B cell (primary cell): ENCODE measurements at regions not wholly inside any gene's neighbourhood (a gene's known extent, or its start where the extent isn't known, plus 50 kb on each side); places are given as distances from the start of the nearest gene placed in this dataset.

Experiments used
- ATAC-seq: fragments of 200-7000 bp; cut with Tn5 transposase; one replicate; pipeline ENCODE4 v1.10.0; 2021; ENCODE audit warnings: low read depth, mild to moderate bottlenecking, moderate number of reproducible peaks, moderate library complexity
- CTCF ChIA-PET: fragments of 350-600 bp; sonication (Branson Sonifier 250); formaldehyde crosslinking; loops from one replicate; lab custom pipeline; 2021; ENCODE audit warnings: antibody characterized with exemption, inconsistent platforms; lab: Charles Lee
- POLR2A ChIA-PET: fragments of 350-600 bp; sonication (Branson Sonifier 250); formaldehyde crosslinking; loops from one replicate; lab custom pipeline; 2021; ENCODE audit warnings: antibody characterized with exemption; lab: Charles Lee
- DNase-seq: peaks from one replicate; pipeline ENCODE4 v3.0.0; 2013
- H2AFZ ChIP-seq: 2 replicates; pipeline ENCODE4 v1.6.1; 2012; ENCODE audit warnings: mild to moderate bottlenecking, low read depth, low read length; ENCODE audit not compliant: insufficient read depth, poor library complexity, severe bottlenecking
- H3K27ac ChIP-seq, 2 donors: 1 replicate in 1 of 2; 2 replicates in 1 of 2; pipeline ENCODE4 v1.5.1; 2012 to 2013; ENCODE audit warnings: low read length in 2 of 2, mild to moderate bottlenecking in 2 of 2, moderate library complexity in 1 of 2
- H3K27me3 ChIP-seq, 4 experiments: fragments of 200-600 bp in 1 of 4; sonication (generic) in 1 of 4; replicated peaks in 1 of 4; 1 replicate in 2 of 4; 2 replicates in 2 of 4; pipeline versions ENCODE4 v1.6.1 to v1.7.0; 2013 to 2016; ENCODE audit warnings: low read length in 3 of 4, mild to moderate bottlenecking in 2 of 4, mixed read lengths in 1 of 4, moderate library complexity in 1 of 4; ENCODE audit not compliant: insufficient read depth in 4 of 4, control insufficient read depth in 3 of 4; ENCODE audit errors: control extremely low read depth in 1 of 4
- H3K36me3 ChIP-seq, 2 experiments: replicated peaks in 1 of 2; 1 replicate in 1 of 2; 2 replicates in 1 of 2; pipeline versions ENCODE4 v1.6.1 to v1.7.1; 2013; ENCODE audit warnings: low read length in 1 of 2; ENCODE audit not compliant: insufficient read depth in 2 of 2, control insufficient read depth in 1 of 2; ENCODE audit errors: control extremely low read depth in 1 of 2, extremely low read depth in 1 of 2
- H3K4me1 ChIP-seq, 2 donors: fragments of 200-600 bp in 1 of 2; sonication (generic) in 1 of 2; 1 replicate in 1 of 2; 2 replicates in 1 of 2; pipeline versions ENCODE4 v1.5.1 to v1.6.1; 2013 to 2017; ENCODE audit warnings: low read length in 2 of 2; ENCODE audit not compliant: control insufficient read depth in 2 of 2, insufficient read depth in 2 of 2
- H3K4me2 ChIP-seq: replicated peaks from 2 replicates; pipeline ENCODE3; 2012; ENCODE audit warnings: mild to moderate bottlenecking, low read depth, low read length; ENCODE audit not compliant: poor library complexity, severe bottlenecking
- H3K4me3 ChIP-seq, 5 experiments: fragments of 200-600 bp in 1 of 5; sonication (generic) in 1 of 5; 1 replicate in 3 of 5; 2 replicates in 2 of 5; pipeline versions ENCODE4 v1.5.1 to v1.7.0; 2011 to 2016; ENCODE audit warnings: low read length in 4 of 5, mild to moderate bottlenecking in 4 of 5, low read depth in 2 of 5, control low read depth in 1 of 5, moderate library complexity in 1 of 5; ENCODE audit not compliant: insufficient read depth in 1 of 5; ENCODE audit errors: control extremely low read depth in 1 of 5, extremely low read depth in 1 of 5
- H3K79me2 ChIP-seq: fragments of 200-600 bp; sonication (generic); one replicate; pipeline ENCODE4 v1.6.0; 2016; ENCODE audit warnings: low read length; ENCODE audit not compliant: control insufficient read depth, insufficient read depth
- H3K9ac ChIP-seq: fragments of 200-600 bp; sonication (generic); 2 replicates; pipeline ENCODE4 v1.6.1; 2017; ENCODE audit warnings: mild to moderate bottlenecking, low read length, moderate library complexity
- H3K9me3 ChIP-seq, 3 donors: one replicate each; pipeline versions ENCODE4 v1.6.1 to v1.7.1; 2013; ENCODE audit warnings: low read length in 2 of 3; ENCODE audit not compliant: control insufficient read depth in 2 of 3, insufficient read depth in 1 of 3; ENCODE audit errors: control extremely low read depth in 1 of 3
- H4K20me1 ChIP-seq: 2 replicates; pipeline ENCODE4 v1.6.0; 2012; ENCODE audit warnings: mild to moderate bottlenecking, low read length; ENCODE audit not compliant: insufficient read depth, control insufficient read depth, poor library complexity, severe bottlenecking
- H3K27ac Mint-ChIP-seq: one replicate; pipeline ENCODE4 v1.8.0; 2021; ENCODE audit warnings: mixed read lengths
- H3K27me3 Mint-ChIP-seq: one replicate; pipeline ENCODE4 v1.8.0; 2021; ENCODE audit warnings: mixed read lengths
- H3K4me1 Mint-ChIP-seq: one replicate; pipeline ENCODE4 v1.8.0; 2021; ENCODE audit warnings: mixed read lengths
- H3K4me3 Mint-ChIP-seq: one replicate; pipeline ENCODE4 v1.8.0; 2021; ENCODE audit warnings: mixed read lengths
- H3K9me3 Mint-ChIP-seq: one replicate; pipeline ENCODE4 v1.8.0; 2022; ENCODE audit warnings: mixed read lengths; ENCODE audit not compliant: insufficient read depth
- EZH2 ChIP-seq: IDR thresholded peaks from 2 replicates; pipeline ENCODE4 v1.6.1; 2012; ENCODE audit warnings: borderline replicate concordance, low read depth, mild to moderate bottlenecking, moderate library complexity, low read length; ENCODE audit not compliant: insufficient read depth, poor library complexity, severe bottlenecking
- WGBS: methylation state at CpG from one replicate; pipeline ENCODE4 v1.1.5; 2013; ENCODE audit warnings: missing lambda C conversion rate; ENCODE audit not compliant: insufficient coverage; 5-methylcytosine and 5-hydroxymethylcytosine counted together
- intact Hi-C: fragments of 100-400 bp; cut with micrococcal nuclease; formaldehyde crosslinking; loops from one replicate; pipeline ENCODE4 v1.10.0; 2022
- TF ChIP-seq, protein P1 (sequence below): fragments of 200-600 bp; IDR thresholded peaks from one replicate; pipeline ENCODE4 v1.8.0; 2022; ENCODE audit warnings: antibody characterized with exemption, mild to moderate bottlenecking

DNA sequence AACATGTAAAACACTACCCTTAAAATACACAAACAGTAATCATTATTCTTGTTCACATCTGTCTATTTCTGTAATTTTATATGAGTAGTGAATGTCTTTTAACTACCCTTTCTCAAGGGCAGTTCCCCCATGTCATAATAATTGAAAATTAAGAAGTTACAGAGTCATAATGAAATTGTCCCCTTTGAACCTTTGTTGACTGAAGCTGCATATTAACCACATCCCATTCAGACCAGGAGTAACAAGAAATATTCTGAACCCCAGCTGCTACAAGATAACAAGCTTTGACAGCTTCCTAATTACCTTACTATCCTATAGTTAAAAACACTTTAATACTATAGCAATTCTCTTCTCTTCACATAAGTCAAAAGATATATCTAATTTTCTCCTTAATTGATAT lies 635.9 kb upstream of the SUCLG2 start:
- Mint-ChIP-seq H3K4me3 (no peak overlapping the region), H3K27ac (no peak overlapping the region), H3K9me3 (no peaks in the 10 kb centered on the region), H3K4me1 (no peaks in the 10 kb centered on the region), H3K27me3 (no peaks in the 10 kb centered on the region)
- CTCF ChIA-PET: no interaction called here
- no peak overlapping the region for H3K4me3 ChIP-seq
- no peaks in the 10 kb centered on the region for H3K9me3 ChIP-seq
- ATAC-seq (no peak), DNase-seq (no peak)
- H3K36me3 ChIP-seq: no peaks in the 10 kb centered on the region
- POLR2A ChIA-PET: no interaction called here
- H3K27me3 ChIP-seq: no peaks in the 10 kb centered on the region
- intact Hi-C loops: no loop called here
- no peak overlapping the region for H3K27ac ChIP-seq
- no peak overlapping the region for H3K4me2 ChIP-seq
- H3K9ac ChIP-seq: no peak overlapping the region
- TF ChIP-seq EZH2: no peak
- TF ChIP-seq, protein P1, sequence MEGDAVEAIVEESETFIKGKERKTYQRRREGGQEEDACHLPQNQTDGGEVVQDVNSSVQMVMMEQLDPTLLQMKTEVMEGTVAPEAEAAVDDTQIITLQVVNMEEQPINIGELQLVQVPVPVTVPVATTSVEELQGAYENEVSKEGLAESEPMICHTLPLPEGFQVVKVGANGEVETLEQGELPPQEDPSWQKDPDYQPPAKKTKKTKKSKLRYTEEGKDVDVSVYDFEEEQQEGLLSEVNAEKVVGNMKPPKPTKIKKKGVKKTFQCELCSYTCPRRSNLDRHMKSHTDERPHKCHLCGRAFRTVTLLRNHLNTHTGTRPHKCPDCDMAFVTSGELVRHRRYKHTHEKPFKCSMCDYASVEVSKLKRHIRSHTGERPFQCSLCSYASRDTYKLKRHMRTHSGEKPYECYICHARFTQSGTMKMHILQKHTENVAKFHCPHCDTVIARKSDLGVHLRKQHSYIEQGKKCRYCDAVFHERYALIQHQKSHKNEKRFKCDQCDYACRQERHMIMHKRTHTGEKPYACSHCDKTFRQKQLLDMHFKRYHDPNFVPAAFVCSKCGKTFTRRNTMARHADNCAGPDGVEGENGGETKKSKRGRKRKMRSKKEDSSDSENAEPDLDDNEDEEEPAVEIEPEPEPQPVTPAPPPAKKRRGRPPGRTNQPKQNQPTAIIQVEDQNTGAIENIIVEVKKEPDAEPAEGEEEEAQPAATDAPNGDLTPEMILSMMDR: no peak
- H4K20me1 ChIP-seq: no peaks in the 10 kb centered on the region
- H3K4me1 ChIP-seq: no peaks in the 10 kb centered on the region
- H3K79me2 ChIP-seq: no peaks in the 10 kb centered on the region
- H2AFZ ChIP-seq: no peak overlapping the region

DNA sequence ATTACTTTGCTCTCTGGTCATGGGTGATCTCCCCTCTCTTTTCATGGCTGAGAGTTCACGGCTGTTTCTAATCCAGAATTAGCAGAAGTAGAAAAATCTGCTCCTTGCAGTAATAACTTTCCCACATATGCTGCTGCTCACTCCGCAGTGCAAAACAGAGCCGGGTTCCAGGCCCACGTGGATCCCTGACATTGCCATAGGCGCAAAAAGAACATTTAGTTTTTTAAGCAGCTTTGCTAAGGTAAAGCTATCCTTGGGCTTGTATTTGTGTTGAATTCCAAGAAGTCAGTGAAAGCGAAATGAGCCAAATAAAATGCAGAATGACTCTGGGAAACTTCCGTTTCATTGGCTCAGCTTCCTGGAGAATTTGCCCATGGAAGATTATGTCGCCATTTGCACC lies 633.7 kb upstream of the SUCLG2 start:
- Mint-ChIP-seq H3K27me3 (no peaks in the 10 kb centered on the region), H3K9me3 (no peaks in the 10 kb centered on the region), H3K27ac (no peak overlapping the region), H3K4me1 (no peaks in the 10 kb centered on the region), H3K4me3 (no peak overlapping the region)
- no peak for ATAC-seq
- DNase-seq: no peak
- CTCF ChIA-PET: no interaction called here
- Histone ChIP-seq H2AFZ (no peak overlapping the region), H3K27ac (no peak overlapping the region), H3K9ac (no peak overlapping the region), H4K20me1 (no peaks in the 10 kb centered on the region), H3K79me2 (no peaks in the 10 kb centered on the region), H3K27me3 (no peaks in the 10 kb centered on the region), H3K9me3 (no peaks in the 10 kb centered on the region), H3K4me3 (no peak overlapping the region), H3K4me2 (no peak overlapping the region), H3K4me1 (no peaks in the 10 kb centered on the region), H3K36me3 (no peaks in the 10 kb centered on the region)
- 86% methylated on average over 8 of the region's 8 CpGs for WGBS
- POLR2A ChIA-PET: no interaction called here
- TF ChIP-seq, protein P1: no peak
- TF ChIP-seq EZH2: no peak
- intact Hi-C loops: no loop called here
